GM19240 (cell line): ENCODE measurements at regions not wholly inside any gene's neighbourhood (a gene's known extent, or its start where the extent isn't known, plus 50 kb on each side); places are given as distances from the start of the nearest gene placed in this dataset.
"Not testable (repeated sequence)": the region's sequence is repeated elsewhere in the genome, so short reads cannot be mapped to it uniquely, and the experiment has no call there.

ENCODE experiments used
- DNase-seq: peaks from one replicate; pipeline ENCODE4 v3.0.0; 2011; ENCODE audit warnings: low spot score; ENCODE audit not compliant: insufficient read length

GRCh38 chr1:30160999-30161689, 562.2 kb downstream of the MATN1 start:
- DNase-seq: no peak

GRCh38 chr1:30159015-30159414, 564.4 kb downstream of the MATN1 start:
- DNase-seq: no peak

- not testable (repeated sequence) for DNase-seq
Measured at GRCh38 chr1:30155698-30156097, 567.7 kb downstream of the MATN1 start.

GRCh38 chr1:30155253-30155652, 568.1 kb downstream of the MATN1 start:
- DNase-seq: not testable (repeated sequence)

GRCh38 chr1:30153743-30154449, 569.5 kb downstream of the MATN1 start:
- no peak for DNase-seq

- DNase-seq: no peak
Measured at GRCh38 chr1:30151826-30152225, 571.6 kb downstream of the MATN1 start.

- DNase-seq: no peak
Measured at GRCh38 chr1:30151119-30151518, 572.3 kb downstream of the MATN1 start.

- no peak for DNase-seq
Measured at GRCh38 chr1:30149226-30149625, 574.2 kb downstream of the MATN1 start.

- DNase-seq: no peak
Measured at GRCh38 chr1:30148676-30149075, 574.7 kb downstream of the MATN1 start.

- no peak for DNase-seq
Measured at GRCh38 chr1:30147188-30147587, 576.2 kb downstream of the MATN1 start.

GRCh38 chr1:30146448-30146847, 576.9 kb downstream of the MATN1 start:
- DNase-seq: no peak

GRCh38 chr1:30145723-30146303, 577.6 kb downstream of the MATN1 start:
- DNase-seq: no peak

GRCh38 chr1:30144831-30145230, 578.6 kb downstream of the MATN1 start:
- DNase-seq: no peak

GRCh38 chr1:30143517-30143916, 579.9 kb downstream of the MATN1 start:
- DNase-seq: no peak

GRCh38 chr1:30140566-30140965, 582.8 kb downstream of the MATN1 start:
- DNase-seq: no peak

GRCh38 chr1:30138891-30139290, 584.5 kb downstream of the MATN1 start:
- no peak for DNase-seq

- DNase-seq: no peak
Measured at GRCh38 chr1:30137001-30137400, 586.4 kb downstream of the MATN1 start.

- no peak for DNase-seq
Measured at GRCh38 chr1:30135698-30136097, 587.7 kb downstream of the MATN1 start.

- DNase-seq: no peak
Measured at GRCh38 chr1:30134466-30135217, 588.7 kb downstream of the MATN1 start.

GRCh38 chr1:30133414-30134055, 589.9 kb downstream of the MATN1 start:
- DNase-seq: no peak

GRCh38 chr1:30132602-30133286, 590.6 kb downstream of the MATN1 start:
- no peak for DNase-seq
